GM13977 (cell line): ENCODE measurements at regions not wholly inside any gene's neighbourhood (a gene's known extent, or its start where the extent isn't known, plus 50 kb on each side); places are given as distances from the start of the nearest gene placed in this dataset.

ENCODE experiments used
- DNase-seq: peaks from one replicate; pipeline ENCODE4 v3.0.0; 2012; ENCODE audit warnings: low spot score
- CTCF ChIP-seq: IDR thresholded peaks from 2 replicates; pipeline ENCODE4 v1.5.1; 2012; ENCODE audit warnings: mild to moderate bottlenecking, control low read depth; ENCODE audit not compliant: insufficient read depth; ENCODE audit errors: extremely low read depth, missing control alignments
- in situ Hi-C: fragments of 300-500 bp; cut with MboI; formaldehyde crosslinking; loops from one replicate; pipeline ENCODE4 v1.12.0; 2022; ENCODE audit warnings: low sequenced_read_pairs, low pct_unique_long_range_greater_than_20kb, mixed read lengths, inconsistent platforms; ENCODE audit not compliant: unreplicated experiment

- no peak for DNase-seq
- in situ Hi-C loops, result no loop called here
- no peak for TF ChIP-seq CTCF
Measured at GRCh38 chr15:26391567-26392194, 381.2 kb downstream of the GABRB3 start.

DNA sequence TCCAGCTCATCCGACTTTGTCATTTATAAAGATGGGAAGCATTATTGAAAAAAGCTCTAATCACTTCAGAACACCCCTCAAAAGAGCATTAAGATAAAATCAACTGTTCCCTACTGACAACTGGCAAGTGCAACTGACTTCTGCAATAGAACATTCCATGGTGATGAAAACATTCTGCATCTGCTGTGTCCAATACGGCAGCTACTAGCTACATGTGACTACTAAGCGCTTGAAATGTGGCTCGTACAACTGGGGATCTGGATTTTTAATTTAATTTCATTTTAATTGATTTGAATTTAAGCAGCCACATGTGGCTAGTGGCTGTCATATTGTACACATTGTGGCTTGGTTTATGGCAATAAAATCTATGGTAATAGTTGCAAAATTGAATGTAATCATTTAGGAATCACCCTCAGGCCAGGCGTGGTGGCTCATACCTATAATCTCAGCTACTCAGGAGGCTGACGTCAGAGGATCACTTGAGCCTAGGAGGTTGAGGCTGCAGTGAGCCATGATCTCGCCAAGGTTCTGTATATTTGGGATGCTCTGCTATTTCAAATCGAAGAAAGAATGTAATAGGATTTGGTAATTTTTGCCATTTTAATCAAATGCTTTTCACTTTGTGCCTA is 390.3 kb downstream of the GABRB3 start:
- in situ Hi-C loops, result no loop called here
- no peak for TF ChIP-seq CTCF
- DNase-seq, result no peak

- no peak for DNase-seq
- in situ Hi-C loops, result no loop called here
- no peak for TF ChIP-seq CTCF
Measured at GRCh38 chr15:26378304-26378703, 394.6 kb downstream of the GABRB3 start.

DNA sequence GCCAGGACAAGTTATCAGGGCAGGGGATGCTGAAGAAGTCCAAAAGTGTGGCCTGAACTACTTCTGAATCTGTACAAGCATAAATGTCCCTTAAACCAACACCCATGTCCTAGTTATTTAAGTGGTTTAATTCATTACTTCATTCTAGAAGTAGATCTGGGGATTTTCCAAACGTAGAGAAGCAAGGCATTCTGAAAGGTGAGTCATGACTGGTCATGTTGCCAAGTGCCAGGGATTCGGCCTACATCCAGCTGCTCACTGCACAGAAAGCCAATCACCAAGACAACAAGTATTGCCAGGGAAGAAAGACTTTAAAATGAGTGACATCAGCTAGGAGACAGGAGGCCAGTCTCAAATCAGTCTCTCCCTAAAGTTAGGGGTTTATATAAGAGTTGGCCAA is 396.6 kb downstream of the GABRB3 start:
- TF ChIP-seq CTCF, result no peak
- in situ Hi-C loops, result no loop called here
- no peak for DNase-seq

GRCh38 chr15:26374806-26375205 is 398.1 kb downstream of the GABRB3 start:
- TF ChIP-seq CTCF, result no peak
- in situ Hi-C loops, result no loop called here
- no peak for DNase-seq

GRCh38 chr15:26372706-26373105 is 400.2 kb downstream of the GABRB3 start:
- no peak for DNase-seq
- no peak for TF ChIP-seq CTCF
- in situ Hi-C loops, result no loop called here
